Stimulated activated CD4-positive, alpha-beta T cell treated with anti-CD3 and anti-CD28 coated beads, Interleukin-12 subunit alpha, Interleukin-12 subunit beta, amount 100 ng/mL, for 4 hours (primary cell): ENCODE measurements at regions not wholly inside any gene's neighbourhood (a gene's known extent, or its start where the extent isn't known, plus 50 kb on each side); places are given as distances from the start of the nearest gene placed in this dataset.

Source experiments
- DNase-seq: peaks from one replicate; pipeline ENCODE4 v3.0.0-alpha.2; 2020

DNA sequence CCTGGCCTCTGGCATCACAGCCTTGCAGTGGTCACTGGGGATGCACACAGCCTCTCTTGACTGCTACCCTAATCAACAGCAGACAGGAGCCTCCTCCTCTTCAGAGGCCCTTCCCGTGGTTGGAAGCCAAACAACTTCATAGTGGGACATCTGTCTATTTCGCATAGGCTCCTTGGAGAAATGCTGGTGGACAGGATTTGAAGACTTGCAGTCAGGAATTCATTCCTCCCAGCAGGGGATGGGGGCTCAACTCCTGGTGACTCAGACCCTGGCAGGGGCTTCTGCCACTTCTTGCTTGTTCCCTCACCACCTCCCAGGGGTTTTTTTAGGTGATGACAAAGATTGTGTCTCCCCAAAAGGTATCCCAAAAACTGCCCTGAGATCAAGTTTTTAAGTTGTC lies 191.7 kb upstream of the CAMK1G start:
- DNase-seq = no peak

GRCh38 chr1:209395169-209395568 lies 188.3 kb upstream of the CAMK1G start:
- no peak for DNase-seq

DNA sequence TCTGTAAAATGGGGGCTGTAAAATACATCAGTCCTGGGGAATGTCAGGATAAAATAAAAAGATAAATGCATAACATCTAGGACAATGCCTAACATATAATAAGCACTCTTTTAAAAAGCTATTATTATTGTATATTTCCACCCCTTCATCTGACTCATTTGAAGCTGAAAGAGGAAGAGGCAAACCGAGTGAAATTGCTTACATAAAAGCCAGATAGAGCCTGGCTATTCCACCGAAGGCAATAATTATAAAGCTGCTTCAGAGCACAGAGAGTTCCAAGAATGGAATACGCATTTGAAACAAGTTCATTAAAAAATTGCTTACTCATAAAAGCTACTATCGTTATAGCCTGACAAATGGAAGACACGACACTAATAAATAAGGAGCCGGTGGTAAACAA lies 186.1 kb upstream of the CAMK1G start:
- no peak for DNase-seq

DNA sequence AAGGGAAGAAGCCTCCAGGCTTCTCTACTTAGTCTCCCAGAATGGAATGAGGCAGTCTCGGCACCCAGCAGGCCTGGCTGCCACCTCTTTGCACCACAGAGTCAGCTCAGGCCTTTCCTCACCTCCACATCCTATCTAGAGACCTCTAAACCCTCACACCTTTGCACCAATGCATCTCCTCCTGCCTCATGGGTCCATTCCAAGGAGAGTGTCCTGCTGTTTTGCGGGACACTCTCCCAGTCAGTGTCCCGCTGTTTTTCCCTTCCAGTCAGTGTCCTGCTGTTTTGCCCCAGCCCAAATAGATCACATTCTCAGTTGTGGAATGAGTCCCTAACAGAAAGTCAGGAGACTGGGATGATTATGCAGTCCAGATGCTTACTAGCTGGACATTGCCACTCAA lies 185.6 kb upstream of the CAMK1G start:
- no peak for DNase-seq

- no peak for DNase-seq
These were observed 185.1 kb upstream of the CAMK1G start for GRCh38 chr1:209398313-209398991.

GRCh38 chr1:209399800-209400199 lies 183.7 kb upstream of the CAMK1G start:
- DNase-seq = no peak

DNA sequence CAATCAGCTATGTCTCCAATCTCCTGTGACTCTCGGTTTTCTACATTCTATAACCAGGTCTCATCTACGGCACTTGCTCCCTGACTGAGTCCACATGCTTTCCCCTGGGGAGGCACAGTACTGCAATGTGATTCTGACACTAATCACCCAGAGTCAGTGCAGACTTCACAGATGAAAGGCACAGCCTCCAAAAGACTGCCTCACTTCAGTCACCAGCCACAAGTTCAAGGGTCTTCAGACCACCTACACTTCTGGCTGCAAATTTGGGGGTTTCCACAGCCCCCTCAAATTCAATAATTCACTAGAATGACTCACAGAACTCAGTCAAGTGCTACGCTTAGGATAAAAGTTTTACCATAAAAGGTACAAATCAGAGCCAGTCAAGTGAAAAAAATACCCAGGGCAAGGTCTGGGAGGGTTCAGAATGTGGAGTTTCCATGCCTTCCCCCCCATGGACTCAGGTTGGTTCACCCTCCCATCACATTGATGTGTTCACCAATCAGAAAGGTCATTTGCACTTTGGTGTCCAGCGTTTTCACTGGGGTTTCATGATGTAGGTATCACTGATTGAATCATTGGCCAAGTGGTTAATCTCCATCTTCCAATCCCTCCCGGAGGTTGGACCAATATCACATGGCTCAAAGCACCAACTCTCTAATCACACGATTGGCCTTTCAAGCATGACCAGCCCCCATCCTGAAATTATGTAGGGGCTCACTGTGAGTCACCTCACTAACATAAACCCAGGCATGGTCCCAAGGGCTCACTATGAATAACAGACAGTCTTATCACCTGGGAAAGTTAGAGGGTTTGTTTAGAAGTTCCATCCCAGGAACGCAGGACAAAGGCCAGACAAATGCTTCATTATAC lies 182.9 kb upstream of the CAMK1G start:
- DNase-seq = no peak

DNA sequence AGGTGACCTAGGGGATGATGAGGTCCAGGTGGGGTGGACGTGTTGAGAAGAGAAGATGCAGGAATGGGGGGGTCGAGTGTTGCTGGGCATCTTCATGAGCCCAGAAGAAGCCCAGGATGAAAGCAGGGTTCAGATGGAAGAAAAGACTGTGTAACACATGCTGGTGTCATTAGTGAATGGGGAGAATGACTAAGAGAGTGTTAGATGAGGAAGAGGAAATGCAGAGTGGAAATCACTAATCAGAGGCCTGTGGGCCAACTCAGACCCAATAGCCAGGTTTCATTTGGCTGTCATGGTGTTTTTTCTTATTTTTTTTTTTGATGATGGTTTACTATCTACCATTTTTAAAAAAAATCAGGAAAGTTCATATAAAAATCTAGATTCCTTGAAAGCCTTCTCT lies 180.8 kb upstream of the CAMK1G start:
- no peak for DNase-seq

DNA sequence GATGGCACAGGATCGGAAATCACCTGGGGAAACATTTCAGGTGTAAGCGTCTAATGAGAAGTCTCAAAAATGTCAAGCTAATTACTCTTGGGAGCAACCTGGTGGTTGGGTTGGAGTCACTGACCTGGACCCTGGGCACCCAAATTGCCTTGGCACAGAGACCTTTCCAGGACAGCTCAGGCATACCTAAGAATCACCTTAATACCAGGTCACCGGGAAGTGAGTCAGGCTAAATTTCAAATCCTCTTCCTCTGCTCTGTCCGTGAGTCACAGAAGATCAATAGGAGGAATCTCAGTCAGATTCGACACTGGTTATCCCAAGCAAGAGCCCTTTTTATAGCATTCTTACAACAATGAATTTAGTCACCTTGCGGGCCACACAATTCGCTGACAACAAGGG lies 179.6 kb upstream of the CAMK1G start:
- no peak for DNase-seq

DNA sequence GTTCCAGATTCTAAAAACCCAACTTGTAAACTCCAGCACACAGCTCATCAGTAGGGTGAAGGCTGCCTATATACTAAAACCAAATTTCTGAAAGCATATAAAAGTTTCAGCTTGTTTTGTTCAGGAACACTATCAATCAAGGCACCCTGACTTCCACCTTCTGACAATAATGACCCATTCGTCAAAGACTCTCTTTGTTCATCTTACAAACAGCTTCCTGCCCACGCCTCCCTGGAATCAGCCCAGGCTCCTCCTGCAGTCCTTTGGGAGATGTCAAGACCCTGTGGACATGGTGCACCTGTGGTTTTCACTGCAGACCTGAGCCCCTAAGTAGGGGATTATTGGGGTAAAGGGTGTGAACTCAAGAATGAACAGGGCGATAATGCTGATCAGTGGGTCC lies 178.9 kb upstream of the CAMK1G start:
- DNase-seq = no peak

DNA sequence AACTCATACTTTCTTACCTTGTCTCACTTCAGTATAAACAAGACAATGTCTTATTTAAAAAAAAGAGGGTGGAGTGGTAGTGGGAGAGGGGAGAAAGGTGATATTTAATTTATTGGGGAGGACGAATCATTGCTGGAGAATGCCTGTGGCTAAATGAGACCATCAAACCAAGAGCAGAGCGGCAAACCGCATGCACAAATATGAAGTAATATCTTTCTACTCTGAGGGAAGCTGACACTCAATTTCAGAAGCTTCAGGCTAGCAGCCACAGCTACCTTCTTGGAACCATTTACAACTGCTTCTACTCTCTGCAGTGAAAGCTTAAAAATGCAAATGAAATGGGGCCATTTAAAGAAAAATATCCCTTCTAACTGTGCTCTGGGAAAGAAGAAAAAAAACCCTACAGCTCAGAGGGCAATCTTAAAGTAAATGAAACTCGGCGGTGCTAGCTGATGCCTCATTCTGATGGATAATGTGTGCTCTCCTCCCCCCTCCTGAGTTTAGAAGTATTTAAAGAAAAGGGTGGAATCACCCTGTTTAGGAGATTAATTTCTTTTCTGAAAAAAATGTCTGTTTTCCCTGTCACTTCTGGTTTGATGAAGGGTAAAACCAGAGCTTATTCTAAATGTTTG lies 178.2 kb upstream of the CAMK1G start:
- no peak for DNase-seq

DNA sequence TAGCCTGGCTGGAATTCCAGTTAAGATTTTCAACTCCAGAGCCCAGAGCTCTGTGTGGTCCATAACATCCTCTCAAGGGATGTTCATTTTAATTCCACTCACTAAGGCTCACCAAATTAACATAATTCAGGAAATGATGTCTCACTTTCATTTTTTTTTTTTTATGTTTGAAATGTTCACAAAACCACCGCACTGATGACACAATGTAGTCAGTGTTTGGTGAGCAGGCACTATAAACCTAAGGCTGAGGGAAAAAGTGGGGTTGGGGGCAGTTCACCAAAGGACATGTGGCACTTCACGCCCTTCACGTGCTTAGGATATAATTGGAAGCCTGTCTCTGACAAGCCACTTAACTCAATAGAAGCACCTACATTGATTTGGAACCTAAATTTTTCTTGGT lies 177.3 kb upstream of the CAMK1G start:
- no peak for DNase-seq

- no peak for DNase-seq
These were observed 176.9 kb upstream of the CAMK1G start for GRCh38 chr1:209406595-209406994.

- no peak for DNase-seq
These were observed 173.7 kb upstream of the CAMK1G start for GRCh38 chr1:209409780-209410179.

DNA sequence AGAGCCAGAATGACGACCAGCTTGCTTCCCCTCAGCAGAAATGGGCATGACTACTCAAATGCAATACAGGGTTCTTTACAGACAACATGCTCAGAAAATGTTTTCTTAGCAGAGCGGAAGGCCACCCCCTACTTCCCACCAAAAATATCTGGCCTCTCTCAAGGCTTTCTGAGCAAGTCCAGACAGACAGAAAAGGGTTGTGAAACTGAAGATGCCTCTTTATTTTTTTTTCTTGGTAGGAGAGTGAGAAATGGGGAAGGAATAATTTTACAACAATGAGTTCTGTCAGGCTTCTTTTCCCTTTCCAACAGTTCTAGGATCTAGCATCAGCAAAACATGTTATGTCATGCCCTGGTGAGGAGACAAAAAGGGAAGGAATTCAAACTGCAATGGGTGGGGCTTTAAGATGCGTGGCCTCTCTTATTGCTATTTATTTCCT lies 172.0 kb upstream of the CAMK1G start:
- DNase-seq = no peak

DNA sequence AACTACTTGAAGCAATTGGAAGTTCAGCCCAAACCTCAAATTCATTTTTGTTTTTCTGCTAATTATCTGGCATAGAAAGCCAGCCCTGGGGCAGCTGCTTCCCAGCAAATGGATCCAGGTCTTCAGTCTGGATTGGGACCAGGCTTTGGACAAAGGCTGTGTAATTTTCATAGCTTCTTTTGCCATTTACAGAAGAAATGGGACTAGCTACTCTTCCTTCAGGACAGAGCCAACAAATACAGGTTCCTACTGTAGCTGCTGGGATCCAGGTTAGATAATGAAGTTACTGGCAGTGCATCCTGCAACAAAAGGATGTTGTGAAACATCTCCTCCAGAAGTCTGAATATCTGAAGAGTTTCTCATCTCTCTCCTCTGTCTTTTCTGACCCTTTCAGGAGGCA lies 171.5 kb upstream of the CAMK1G start:
- DNase-seq = no peak

DNA sequence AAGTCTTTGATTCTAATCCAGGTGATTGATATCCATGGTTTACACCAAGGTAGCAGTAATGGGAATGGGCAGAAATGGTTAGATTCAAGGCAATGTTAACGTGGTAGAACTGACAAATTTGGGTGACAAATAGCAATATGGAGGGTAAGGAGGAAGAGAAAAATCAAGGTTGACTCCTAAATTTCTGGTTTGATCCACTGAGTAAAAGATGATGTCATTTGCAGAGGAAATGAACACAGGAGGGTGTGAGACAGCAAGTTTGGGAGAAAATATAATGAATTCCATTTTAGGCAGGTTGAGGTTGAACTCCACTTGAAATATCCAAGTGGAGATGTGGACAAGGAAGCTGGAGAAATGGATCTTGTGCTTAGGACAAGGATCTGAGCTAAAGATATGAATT lies 170.9 kb upstream of the CAMK1G start:
- no peak for DNase-seq

GRCh38 chr1:209413062-209413461 lies 170.5 kb upstream of the CAMK1G start:
- DNase-seq = no peak

DNA sequence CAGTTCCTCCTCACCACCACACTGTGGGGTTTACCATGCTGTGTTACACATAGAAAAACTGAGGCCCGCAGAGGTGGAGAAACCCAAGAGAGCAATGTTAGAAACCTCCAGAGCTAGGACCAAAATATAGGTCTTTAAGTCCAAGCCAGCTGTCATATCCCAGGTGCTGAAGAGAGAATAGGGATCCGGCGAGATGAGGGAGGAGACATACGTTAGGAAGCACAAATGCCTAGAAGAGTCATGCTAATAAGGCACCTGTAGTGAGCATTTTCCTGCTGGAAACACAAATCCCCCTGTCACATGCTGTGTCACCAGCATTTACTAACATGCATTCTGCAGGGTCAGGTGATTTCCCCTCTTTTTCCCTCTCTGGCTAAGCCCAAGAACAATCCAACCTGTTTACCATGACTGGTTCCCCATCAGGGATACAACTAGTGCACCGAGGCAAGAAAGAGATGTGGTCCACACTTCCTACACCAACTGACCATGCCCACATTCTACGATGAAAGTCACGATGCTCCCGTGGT lies 168.6 kb upstream of the CAMK1G start:
- no peak for DNase-seq

GRCh38 chr1:209416039-209416438 lies 167.5 kb upstream of the CAMK1G start:
- DNase-seq = no peak

GRCh38 chr1:209416716-209417115 lies 166.8 kb upstream of the CAMK1G start:
- DNase-seq = no peak

GRCh38 chr1:209417761-209418160 lies 165.8 kb upstream of the CAMK1G start:
- DNase-seq = no peak

- DNase-seq = no peak
These were observed 163.2 kb upstream of the CAMK1G start for GRCh38 chr1:209420276-209420675.

- DNase-seq = no peak
These were observed 162.3 kb upstream of the CAMK1G start for GRCh38 chr1:209421186-209421585.
